ENCODE measurements at regions not wholly inside any gene's neighbourhood (a gene's known extent, or its start where the extent isn't known, plus 50 kb on each side); places are given as distances from the start of the nearest gene placed in this dataset.

DNA sequence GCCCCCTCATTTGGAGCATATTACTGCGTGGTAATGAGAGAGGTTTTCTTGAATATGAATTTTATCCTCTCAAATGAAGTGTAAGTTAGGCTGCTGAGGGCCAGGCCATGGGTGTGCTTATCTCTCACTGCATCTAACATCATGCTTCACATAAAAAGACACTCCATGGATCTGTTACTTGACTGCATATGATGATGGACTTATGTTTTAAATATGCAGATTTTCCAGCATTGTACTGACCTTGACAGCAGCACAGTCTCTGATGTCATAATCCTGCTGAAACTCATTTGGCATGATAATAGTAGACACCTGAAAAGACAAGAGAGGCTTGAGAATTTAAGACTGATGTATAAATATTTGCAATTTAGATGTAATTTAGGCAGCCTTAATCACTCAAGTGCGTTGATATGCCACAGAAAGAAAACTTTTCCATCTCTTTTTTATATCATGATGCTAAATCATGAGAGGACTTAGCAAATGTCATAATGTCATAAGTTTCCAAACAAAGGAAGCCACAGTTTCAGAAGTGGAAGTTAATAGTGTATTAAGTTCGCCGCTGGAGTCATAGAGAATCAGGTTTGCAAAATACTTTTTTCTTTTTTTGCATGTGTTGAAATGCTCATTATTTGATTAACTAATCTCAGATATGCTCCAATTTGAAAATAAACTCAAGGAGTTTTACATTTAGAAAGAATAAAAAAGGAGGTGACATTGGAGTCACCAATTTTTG, 62.7 kb upstream of the CD302 start:
- no peak for TF ChIP-seq EZH2 (IDR thresholded peaks at IDR 0.05; ENCODE audit: borderline replicate concordance, insufficient read depth, low read depth, low read length, poor library complexity, severe bottlenecking)
- TF ChIP-seq, protein P1, sequence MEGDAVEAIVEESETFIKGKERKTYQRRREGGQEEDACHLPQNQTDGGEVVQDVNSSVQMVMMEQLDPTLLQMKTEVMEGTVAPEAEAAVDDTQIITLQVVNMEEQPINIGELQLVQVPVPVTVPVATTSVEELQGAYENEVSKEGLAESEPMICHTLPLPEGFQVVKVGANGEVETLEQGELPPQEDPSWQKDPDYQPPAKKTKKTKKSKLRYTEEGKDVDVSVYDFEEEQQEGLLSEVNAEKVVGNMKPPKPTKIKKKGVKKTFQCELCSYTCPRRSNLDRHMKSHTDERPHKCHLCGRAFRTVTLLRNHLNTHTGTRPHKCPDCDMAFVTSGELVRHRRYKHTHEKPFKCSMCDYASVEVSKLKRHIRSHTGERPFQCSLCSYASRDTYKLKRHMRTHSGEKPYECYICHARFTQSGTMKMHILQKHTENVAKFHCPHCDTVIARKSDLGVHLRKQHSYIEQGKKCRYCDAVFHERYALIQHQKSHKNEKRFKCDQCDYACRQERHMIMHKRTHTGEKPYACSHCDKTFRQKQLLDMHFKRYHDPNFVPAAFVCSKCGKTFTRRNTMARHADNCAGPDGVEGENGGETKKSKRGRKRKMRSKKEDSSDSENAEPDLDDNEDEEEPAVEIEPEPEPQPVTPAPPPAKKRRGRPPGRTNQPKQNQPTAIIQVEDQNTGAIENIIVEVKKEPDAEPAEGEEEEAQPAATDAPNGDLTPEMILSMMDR (IDR thresholded peaks at IDR 0.05), result no peak
- ChIA-PET CTCF (no interaction called here), POLR2A (no interaction called here)
- intact Hi-C loops (cut with micrococcal nuclease), result no loop called here
- Histone ChIP-seq H3K4me2 (replicated peaks; ENCODE audit: low read depth, low read length, poor library complexity, severe bottlenecking) (no peak overlapping the region), H3K4me1 (ENCODE audit: control insufficient read depth in 2 of 2, insufficient read depth in 2 of 2, low read length in 2 of 2) (no peaks in the 10 kb centered on the region), H3K4me3 (ENCODE audit: control extremely low read depth in 1 of 5, extremely low read depth in 1 of 5, insufficient read depth in 1 of 5, low read depth in 2 of 5, low read length in 4 of 5) (no peak overlapping the region), H4K20me1 (ENCODE audit: control insufficient read depth, insufficient read depth, low read length, poor library complexity, severe bottlenecking) (no peaks in the 10 kb centered on the region), H3K27ac (ENCODE audit: low read length in 2 of 2) (no peak overlapping the region), H3K36me3 (replicated peaks in 1 of 2; ENCODE audit: control extremely low read depth in 1 of 2, control insufficient read depth in 1 of 2, extremely low read depth in 1 of 2, insufficient read depth in 2 of 2, low read length in 1 of 2) (peaks cover 27 to 51% of the 10 kb centered on the region in 2 experiments), H3K9ac (ENCODE audit: low read length) (no peak overlapping the region), H3K27me3 (replicated peaks in 1 of 4; ENCODE audit: control extremely low read depth in 1 of 4, control insufficient read depth in 3 of 4, insufficient read depth in 4 of 4, low read length in 3 of 4) (no peaks in the 10 kb centered on the region), H3K9me3 (ENCODE audit: control extremely low read depth in 1 of 3, control insufficient read depth in 2 of 3, insufficient read depth in 1 of 3, low read length in 2 of 3) (peaks cover 0 to 3% (median 0%) of the 10 kb centered on the region in 3 donors), H2AFZ (ENCODE audit: insufficient read depth, low read depth, low read length, poor library complexity, severe bottlenecking) (no peak overlapping the region), H3K79me2 (ENCODE audit: control insufficient read depth, insufficient read depth, low read length) (no peaks in the 10 kb centered on the region)
- no peak overlapping the region for H3K4me3 Mint-ChIP-seq
- H3K27me3 Mint-ChIP-seq, result no peaks in the 10 kb centered on the region
- ATAC-seq (ENCODE audit: low read depth) (no peak), DNase-seq (no peak)
- H3K9me3 Mint-ChIP-seq (ENCODE audit: insufficient read depth), result no peaks in the 10 kb centered on the region
- no peaks in the 10 kb centered on the region for H3K4me1 Mint-ChIP-seq
- no peak overlapping the region for H3K27ac Mint-ChIP-seq
- no CpG with 5 or more reads among the region's 4 CpGs for WGBS (ENCODE audit: insufficient coverage)

DNA sequence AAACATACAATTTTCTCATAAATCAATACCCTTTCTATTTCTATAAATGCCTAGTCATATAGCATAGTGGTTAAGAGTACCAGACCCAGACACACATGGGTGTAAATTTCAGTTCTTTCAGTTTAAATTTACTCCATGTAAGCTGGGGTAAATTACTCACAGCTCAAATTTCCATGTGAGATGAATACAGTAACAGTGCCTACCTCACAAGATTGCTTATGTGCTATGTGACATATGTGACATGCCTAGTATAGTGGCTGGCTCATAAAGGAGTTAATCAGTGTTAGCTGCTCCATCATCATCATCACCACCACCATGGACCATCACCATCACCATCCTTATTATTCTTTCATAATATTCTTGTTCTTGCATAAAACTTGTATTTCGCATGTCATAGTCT, 61.6 kb upstream of the CD302 start:
- no peaks in the 10 kb centered on the region for H3K9me3 Mint-ChIP-seq (ENCODE audit: insufficient read depth)
- Histone ChIP-seq H3K27ac (ENCODE audit: low read length in 2 of 2) (no peak overlapping the region), H3K4me2 (replicated peaks; ENCODE audit: low read depth, low read length, poor library complexity, severe bottlenecking) (no peak overlapping the region), H3K79me2 (ENCODE audit: control insufficient read depth, insufficient read depth, low read length) (no peaks in the 10 kb centered on the region), H2AFZ (ENCODE audit: insufficient read depth, low read depth, low read length, poor library complexity, severe bottlenecking) (no peak overlapping the region), H3K9me3 (ENCODE audit: control extremely low read depth in 1 of 3, control insufficient read depth in 2 of 3, insufficient read depth in 1 of 3, low read length in 2 of 3) (peaks cover 0 to 3% (median 0%) of the 10 kb centered on the region in 3 donors), H3K27me3 (replicated peaks in 1 of 4; ENCODE audit: control extremely low read depth in 1 of 4, control insufficient read depth in 3 of 4, insufficient read depth in 4 of 4, low read length in 3 of 4) (no peaks in the 10 kb centered on the region), H3K4me3 (ENCODE audit: control extremely low read depth in 1 of 5, extremely low read depth in 1 of 5, insufficient read depth in 1 of 5, low read depth in 2 of 5, low read length in 4 of 5) (no peak overlapping the region), H3K9ac (ENCODE audit: low read length) (no peak overlapping the region), H3K4me1 (ENCODE audit: control insufficient read depth in 2 of 2, insufficient read depth in 2 of 2, low read length in 2 of 2) (no peaks in the 10 kb centered on the region), H3K36me3 (replicated peaks in 1 of 2; ENCODE audit: control extremely low read depth in 1 of 2, control insufficient read depth in 1 of 2, extremely low read depth in 1 of 2, insufficient read depth in 2 of 2, low read length in 1 of 2) (peaks cover 26 to 44% of the 10 kb centered on the region in 2 experiments), H4K20me1 (ENCODE audit: control insufficient read depth, insufficient read depth, low read length, poor library complexity, severe bottlenecking) (no peaks in the 10 kb centered on the region)
- POLR2A ChIA-PET, result no interaction called here
- no peak overlapping the region for H3K27ac Mint-ChIP-seq
- ATAC-seq (ENCODE audit: low read depth), result no peak
- intact Hi-C loops (cut with micrococcal nuclease), result no loop called here
- peaks cover 3% of the 10 kb centered on the region for H3K4me1 Mint-ChIP-seq
- no CpG with 5 or more reads among the region's 1 CpG for WGBS (ENCODE audit: insufficient coverage)
- DNase-seq, result no peak
- no peaks in the 10 kb centered on the region for H3K27me3 Mint-ChIP-seq
- TF ChIP-seq, protein P1 (IDR thresholded peaks at IDR 0.05), result no peak
- no peak for TF ChIP-seq EZH2 (IDR thresholded peaks at IDR 0.05; ENCODE audit: borderline replicate concordance, insufficient read depth, low read depth, low read length, poor library complexity, severe bottlenecking)
- CTCF ChIA-PET, result no interaction called here
- H3K4me3 Mint-ChIP-seq, result no peak overlapping the region

Measured in B cell (primary cell).